SW480 (cell line): ENCODE measurements at regions not wholly inside any gene's neighbourhood (a gene's known extent, or its start where the extent isn't known, plus 50 kb on each side); places are given as distances from the start of the nearest gene placed in this dataset.

Experiments
- DNase-seq: peaks from one replicate; pipeline ENCODE4 v3.0.0-alpha.2; 2016; ENCODE audit warnings: low spot score

- no peak for DNase-seq
These were observed 116.2 kb downstream of the NSUN3 start for GRCh38 chr3:94179059-94179458.

GRCh38 chr3:94183551-94183950 is 120.7 kb downstream of the NSUN3 start:
- DNase-seq, result no peak

- no peak for DNase-seq
These were observed 121.9 kb downstream of the NSUN3 start for GRCh38 chr3:94184781-94185180.

DNA sequence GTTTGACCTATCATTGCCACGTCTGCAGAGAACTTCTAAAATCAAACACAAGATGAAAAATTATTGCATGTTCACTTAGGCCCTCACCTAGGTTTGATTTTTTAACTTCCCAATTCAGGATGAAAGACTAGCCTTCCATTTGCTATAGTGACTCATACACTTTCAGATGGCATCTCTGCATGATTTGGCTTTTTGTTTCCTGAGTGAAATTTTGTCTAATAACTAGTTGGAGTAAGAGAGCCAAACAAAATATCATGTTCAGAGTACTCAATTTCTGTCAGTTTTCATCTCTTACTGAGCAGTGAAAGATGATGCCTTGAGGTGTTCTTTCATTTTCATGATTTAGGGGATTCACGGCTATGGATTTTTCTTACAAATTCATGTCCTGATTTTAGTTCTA is 122.9 kb downstream of the NSUN3 start:
- no peak for DNase-seq

- DNase-seq, result no peak
These were observed 124.8 kb downstream of the NSUN3 start for GRCh38 chr3:94187697-94188096.

- no peak for DNase-seq
These were observed 132.5 kb downstream of the NSUN3 start for GRCh38 chr3:94195381-94195780.

- DNase-seq, result no peak
These were observed 143.4 kb downstream of the NSUN3 start for GRCh38 chr3:94206291-94206690.

- no peak for DNase-seq
These were observed 147.4 kb downstream of the NSUN3 start for GRCh38 chr3:94210256-94210655.

- no peak for DNase-seq
These were observed 154.5 kb downstream of the NSUN3 start for GRCh38 chr3:94217406-94217805.

DNA sequence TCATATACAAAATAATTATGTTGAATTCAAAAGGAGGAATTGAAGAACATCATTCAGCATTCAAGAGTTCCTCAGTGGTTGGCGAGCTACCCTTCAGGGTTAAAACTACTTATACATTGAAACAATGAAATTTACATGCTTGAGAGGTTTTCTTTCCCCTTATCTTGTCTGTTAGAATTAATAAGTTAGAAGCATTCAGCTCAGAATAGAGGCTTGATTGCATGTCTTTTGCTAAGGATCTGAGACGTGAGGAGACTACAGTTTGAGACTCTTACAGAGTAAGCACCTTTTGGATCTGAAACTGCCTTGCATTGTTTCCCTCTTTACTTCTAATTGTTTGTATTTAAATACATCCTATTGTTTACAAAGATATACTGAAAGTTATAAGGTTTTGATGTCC is 157.6 kb downstream of the NSUN3 start:
- DNase-seq, result no peak

GRCh38 chr3:94221829-94222228 is 159.0 kb downstream of the NSUN3 start:
- DNase-seq, result no peak

- no peak for DNase-seq
These were observed 162.4 kb downstream of the NSUN3 start for GRCh38 chr3:94225148-94225865.

DNA sequence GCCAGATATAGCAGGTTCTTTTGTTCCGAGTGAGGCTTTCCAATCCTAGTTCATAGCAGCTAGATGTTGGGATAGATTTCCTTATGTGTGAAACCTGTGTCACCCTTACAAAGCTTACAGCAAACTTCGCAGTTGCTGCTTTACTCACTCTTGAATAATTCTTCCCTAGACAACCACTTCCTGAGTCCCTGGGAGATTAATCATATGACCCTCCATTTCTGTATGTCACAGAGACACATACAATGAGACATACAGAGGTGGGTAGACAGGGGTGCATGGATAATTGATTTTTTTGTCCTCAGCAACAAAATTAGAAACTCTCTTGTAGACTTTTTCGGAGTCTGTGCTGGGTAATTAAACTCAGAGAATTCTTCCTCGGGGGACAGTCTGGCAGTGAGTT is 163.2 kb downstream of the NSUN3 start:
- DNase-seq, result no peak

- DNase-seq, result no peak
These were observed 170.1 kb downstream of the NSUN3 start for GRCh38 chr3:94232921-94233320.

GRCh38 chr3:94234177-94234788 is 171.4 kb downstream of the NSUN3 start:
- peak; percentile 36 for DNase-seq

GRCh38 chr3:94241986-94242385 is 179.1 kb downstream of the NSUN3 start:
- DNase-seq, result no peak

GRCh38 chr3:94246171-94246570 is 183.3 kb downstream of the NSUN3 start:
- DNase-seq, result no peak

GRCh38 chr3:94248042-94248441 is 185.2 kb downstream of the NSUN3 start:
- no peak for DNase-seq

DNA sequence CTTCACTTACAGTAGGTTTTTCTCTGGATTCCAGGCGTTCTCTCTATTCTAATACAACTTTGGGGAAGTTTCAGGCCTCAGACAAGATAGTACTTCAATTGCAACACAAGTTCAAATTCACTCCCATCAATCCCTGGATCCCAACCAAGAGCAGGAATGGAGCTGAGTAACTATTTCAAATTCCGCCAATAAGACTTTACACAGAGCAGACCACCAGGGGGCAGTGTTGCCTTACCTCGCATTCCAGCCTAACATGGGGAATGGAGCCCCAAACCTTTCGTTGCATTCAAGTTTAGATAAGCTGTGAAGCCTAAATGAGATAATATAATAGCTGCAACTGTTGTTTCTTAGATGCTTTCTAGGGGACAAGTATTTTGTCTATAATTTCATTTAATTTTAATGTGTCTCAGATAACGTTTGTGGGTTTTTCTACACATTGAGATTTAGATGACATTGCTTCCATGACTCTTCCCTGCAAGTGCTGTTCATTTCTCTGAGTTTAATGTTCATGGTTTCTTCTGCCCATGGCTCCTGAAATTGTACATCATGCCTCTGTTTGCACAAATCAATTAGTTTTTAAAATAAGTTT is 186.7 kb downstream of the NSUN3 start:
- peak; percentile 45 for DNase-seq

- DNase-seq, result no peak
These were observed 188.7 kb downstream of the NSUN3 start for GRCh38 chr3:94251566-94251965.

- DNase-seq, result no peak
These were observed 189.5 kb downstream of the NSUN3 start for GRCh38 chr3:94252316-94252715.

GRCh38 chr3:94256888-94257813 is 194.3 kb downstream of the NSUN3 start:
- no peak for DNase-seq

DNA sequence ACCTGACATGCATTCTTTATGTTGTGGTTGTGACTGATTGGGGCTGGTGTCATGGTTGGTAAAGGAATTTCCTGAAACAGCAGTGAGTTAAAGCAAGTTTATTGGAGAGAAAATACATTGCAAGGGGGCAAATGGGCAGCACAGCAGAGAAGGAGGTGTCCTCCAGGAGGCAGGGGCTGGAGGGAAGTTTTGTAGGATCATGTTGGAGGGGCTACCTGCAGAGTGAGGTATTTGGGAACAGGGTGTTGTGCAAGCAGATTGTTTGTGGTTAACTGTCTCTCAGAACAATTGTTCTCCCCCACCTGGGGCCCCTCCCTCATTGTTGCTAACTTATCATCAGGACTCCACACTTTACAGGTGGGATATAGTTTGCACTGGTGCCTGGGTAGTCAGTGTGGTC is 196.0 kb downstream of the NSUN3 start:
- DNase-seq, result no peak
